Hematopoietic multipotent progenitor cell treated with erythropoietin and hydrocortisone succinate and interleukin-3 and kit ligand, for 8 days (in vitro differentiated cells): ENCODE measurements at regions not wholly inside any gene's neighbourhood (a gene's known extent, or its start where the extent isn't known, plus 50 kb on each side); places are given as distances from the start of the nearest gene placed in this dataset.
"Not testable (repeated sequence)": the region's sequence is repeated elsewhere in the genome, so short reads cannot be mapped to it uniquely, and the experiment has no call there.

ENCODE experiments used
- DNase-seq: peaks from one replicate; pipeline ENCODE4 v3.0.0-alpha.2; 2015

GRCh38 chr7:55699450-55699842 lies 127.1 kb upstream of the VOPP1 start:
- DNase-seq: not testable (repeated sequence)

- DNase-seq: not testable (repeated sequence)
These were observed 126.5 kb upstream of the VOPP1 start for GRCh38 chr7:55698607-55699449.

- DNase-seq: not testable (repeated sequence)
These were observed 123.8 kb upstream of the VOPP1 start for GRCh38 chr7:55695893-55696701.

- not testable (repeated sequence) for DNase-seq
These were observed 122.2 kb upstream of the VOPP1 start for GRCh38 chr7:55694484-55694883.

- not testable (repeated sequence) for DNase-seq
These were observed 116.7 kb upstream of the VOPP1 start for GRCh38 chr7:55688684-55689681.

GRCh38 chr7:55688261-55688660 lies 116.0 kb upstream of the VOPP1 start:
- not testable (repeated sequence) for DNase-seq

GRCh38 chr7:55687252-55687651 lies 115.0 kb upstream of the VOPP1 start:
- not testable (repeated sequence) for DNase-seq

- not testable (repeated sequence) for DNase-seq
These were observed 114.5 kb upstream of the VOPP1 start for GRCh38 chr7:55686771-55687170.

GRCh38 chr7:55683501-55683900 lies 111.2 kb upstream of the VOPP1 start:
- DNase-seq: not testable (repeated sequence)

GRCh38 chr7:55675589-55675988 lies 103.3 kb upstream of the VOPP1 start:
- DNase-seq: not testable (repeated sequence)

GRCh38 chr7:55673525-55673924 lies 101.2 kb upstream of the VOPP1 start:
- not testable (repeated sequence) for DNase-seq

GRCh38 chr7:55672084-55672483 lies 99.8 kb upstream of the VOPP1 start:
- not testable (repeated sequence) for DNase-seq

GRCh38 chr7:55657654-55658053 lies 85.4 kb upstream of the VOPP1 start:
- DNase-seq: no peak

GRCh38 chr7:55651057-55651456 lies 78.8 kb upstream of the VOPP1 start:
- DNase-seq: no peak

GRCh38 chr7:55649238-55649637 lies 76.9 kb upstream of the VOPP1 start:
- no peak for DNase-seq

- DNase-seq: no peak
These were observed 72.3 kb upstream of the VOPP1 start for GRCh38 chr7:55644567-55644966.

- no peak for DNase-seq
These were observed 70.0 kb upstream of the VOPP1 start for GRCh38 chr7:55642266-55642665.

- DNase-seq: no peak
These were observed 69.5 kb upstream of the VOPP1 start for GRCh38 chr7:55641811-55642210.

GRCh38 chr7:55641273-55641691 lies 69.0 kb upstream of the VOPP1 start:
- DNase-seq: peak; percentile 69

- DNase-seq: no peak
These were observed 67.3 kb upstream of the VOPP1 start for GRCh38 chr7:55639640-55640039.

GRCh38 chr7:55629051-55629677 lies 56.9 kb upstream of the VOPP1 start:
- DNase-seq: no peak

- DNase-seq: no peak
These were observed 52.5 kb upstream of the VOPP1 start for GRCh38 chr7:55624813-55625212.
